ENCODE measurements at regions not wholly inside any gene's neighbourhood (a gene's known extent, or its start where the extent isn't known, plus 50 kb on each side); places are given as distances from the start of the nearest gene placed in this dataset.
"Not testable (repeated sequence)": the region's sequence is repeated elsewhere in the genome, so short reads cannot be mapped to it uniquely, and the experiment has no call there.

DNA sequence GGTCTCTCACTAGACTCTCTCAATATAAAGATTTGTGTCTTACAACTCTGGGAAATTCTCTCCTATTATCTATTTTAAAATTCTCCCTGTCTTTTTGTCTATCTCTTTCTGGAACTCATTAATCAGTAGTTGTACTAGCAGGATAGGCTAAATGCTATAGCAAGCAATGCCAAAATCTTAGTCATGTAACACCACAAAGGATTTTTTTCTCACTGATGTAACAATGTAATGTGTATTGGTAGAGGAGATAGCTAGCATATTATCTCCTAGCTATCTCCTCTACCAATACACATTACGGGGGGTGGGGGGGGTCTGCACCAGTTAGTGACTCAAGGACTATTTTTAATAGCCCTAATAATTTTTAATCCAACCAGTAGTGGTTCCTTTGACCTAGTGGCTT, 225.4 kb downstream of the KLHL28 start:
- DNase-seq (ENCODE audit: low read depth, low spot score), result no peak
- H3K4me3 ChIP-seq (ENCODE audit: low read length), result no peak overlapping the region

DNA sequence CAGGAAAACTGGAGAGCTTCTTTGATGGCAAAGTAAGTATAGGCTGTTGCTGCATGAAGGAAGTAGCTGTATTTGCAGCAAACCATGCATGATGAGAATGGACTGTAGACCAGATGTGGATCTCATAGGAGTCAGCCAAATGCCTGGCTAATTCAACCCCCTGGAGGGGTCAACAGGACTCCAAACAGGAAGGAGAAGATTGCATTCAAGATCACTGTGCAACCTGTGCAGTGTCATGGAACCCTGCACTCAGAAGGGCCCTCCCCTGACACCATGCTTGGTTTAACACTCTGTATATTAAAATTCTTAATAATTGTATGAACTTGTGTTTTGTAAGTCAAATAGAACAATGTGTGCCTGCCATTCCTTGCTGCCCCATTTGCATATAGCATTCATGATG, 225.1 kb upstream of the FSCB start:
- no peak overlapping the region for H3K4me3 ChIP-seq (ENCODE audit: low read length)
- DNase-seq (ENCODE audit: low read depth, low spot score), result no peak

DNA sequence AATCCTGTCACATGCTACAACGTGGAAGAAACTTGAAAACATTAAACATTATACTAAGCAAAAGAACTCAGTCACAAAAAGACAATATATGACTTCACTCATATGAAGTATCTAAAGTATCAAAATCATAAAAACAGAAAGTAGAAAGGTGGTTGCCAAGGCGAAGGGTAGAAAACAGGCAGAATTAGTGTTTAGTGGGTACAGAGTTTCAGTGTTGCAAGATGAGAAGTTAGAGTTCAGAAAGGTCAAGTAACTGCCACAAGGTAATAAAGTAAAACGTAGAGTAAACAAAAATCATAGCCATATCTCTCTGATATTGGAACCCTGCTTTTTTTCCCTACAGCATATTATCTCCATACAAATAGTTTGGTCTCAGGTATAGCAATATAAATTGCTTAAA, 223.8 kb upstream of the FSCB start:
- no peak overlapping the region for H3K4me3 ChIP-seq (ENCODE audit: low read length)
- DNase-seq (ENCODE audit: low read depth, low spot score), result no peak

GRCh38 chr14:44721395-44721794, 214.3 kb upstream of the FSCB start:
- H3K4me3 ChIP-seq (ENCODE audit: low read length); DNase-seq (ENCODE audit: low read depth, low spot score): not testable (repeated sequence)

- H3K4me3 ChIP-seq (ENCODE audit: low read length), result no peak overlapping the region
- DNase-seq (ENCODE audit: low read depth, low spot score), result no peak
Measured at GRCh38 chr14:44720707-44721106, 213.6 kb upstream of the FSCB start.

DNA sequence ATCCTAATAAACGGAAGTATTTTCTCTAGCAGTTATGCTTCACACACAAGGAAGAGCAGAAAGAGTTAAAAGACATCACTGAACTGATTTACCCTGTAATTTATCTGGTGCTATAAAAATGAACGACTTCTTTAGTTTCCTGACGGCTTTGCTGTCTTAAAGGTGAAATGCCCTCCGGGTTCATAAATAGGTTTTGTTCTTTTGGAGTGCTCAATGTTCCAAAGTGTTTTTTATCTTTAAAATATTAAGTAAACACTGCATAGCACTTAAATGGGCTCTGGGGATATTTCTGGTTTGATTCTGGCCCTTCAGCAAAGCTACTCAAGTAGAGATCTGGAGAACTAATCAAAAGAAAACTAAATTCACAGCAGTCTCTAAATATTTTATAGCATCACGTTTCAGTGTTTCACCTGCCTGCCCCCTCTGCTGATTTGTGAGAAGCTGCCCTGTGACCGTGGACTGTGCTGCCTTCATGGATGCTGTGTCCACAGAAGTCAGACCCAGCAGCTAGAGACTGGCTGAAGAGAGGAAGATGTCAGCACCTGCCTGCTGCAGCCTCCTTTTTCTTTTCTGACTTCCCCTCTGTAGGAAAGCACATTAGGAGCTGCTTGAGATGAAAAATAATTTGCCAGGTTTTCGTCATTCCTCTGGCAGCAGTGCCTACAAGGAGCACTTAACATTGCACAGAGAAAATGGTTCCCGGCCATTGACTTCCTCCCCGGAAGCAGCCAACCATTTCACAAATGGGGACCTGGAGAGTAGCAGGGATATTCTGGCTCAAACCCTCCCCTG, 205.1 kb upstream of the FSCB start:
- H3K4me3 ChIP-seq (ENCODE audit: low read length), result no peak overlapping the region
- no peak for DNase-seq (ENCODE audit: low read depth, low spot score)

- DNase-seq (ENCODE audit: low read depth, low spot score), result no peak
Measured at GRCh38 chr14:44701563-44702263, 194.6 kb upstream of the FSCB start.

DNA sequence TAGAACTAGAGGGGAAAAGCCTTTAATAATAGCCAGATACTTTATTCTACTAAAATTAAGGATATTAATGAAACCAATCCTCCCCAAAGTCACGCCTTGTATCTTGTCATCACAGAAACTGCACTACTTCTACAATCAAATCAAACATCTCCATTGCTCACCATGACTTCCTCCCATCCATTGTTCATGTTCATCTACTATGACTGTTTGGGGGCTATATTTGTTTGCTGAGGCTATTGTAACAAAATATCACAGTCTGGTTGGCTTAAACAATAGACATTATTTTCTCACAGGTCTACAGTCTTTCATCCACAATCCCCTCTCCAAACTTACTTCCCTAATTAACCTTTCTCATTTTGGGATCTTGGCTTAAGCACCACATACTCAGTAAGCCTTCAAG, 193.6 kb upstream of the FSCB start:
- H3K4me3 ChIP-seq (ENCODE audit: low read length), result no peak overlapping the region
- DNase-seq (ENCODE audit: low read depth, low spot score), result no peak

More at GRCh38 chr14:44701563-44702263, 194.6 kb upstream of the FSCB start:
- H3K4me3 ChIP-seq (ENCODE audit: low read length), result no peak overlapping the region

DNA sequence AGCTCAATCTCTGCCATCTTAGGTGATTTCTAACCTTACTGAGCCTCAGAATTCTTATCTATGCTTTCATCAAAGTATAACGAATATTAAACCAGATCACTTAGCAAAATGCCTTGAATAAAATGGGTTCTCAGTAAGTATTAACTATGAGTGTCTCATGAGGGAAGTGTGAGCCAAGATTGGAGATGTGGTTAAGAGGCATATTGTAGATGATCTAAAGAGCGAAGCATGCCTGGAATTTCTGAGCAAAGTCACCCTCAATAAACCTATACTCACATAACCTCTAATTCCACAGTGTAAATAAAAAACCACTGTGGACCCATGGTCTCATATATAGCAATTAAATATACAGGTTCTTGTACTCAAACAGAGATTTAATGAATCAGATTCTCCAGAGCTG, 193.1 kb upstream of the FSCB start:
- DNase-seq (ENCODE audit: low read depth, low spot score), result no peak

DNA sequence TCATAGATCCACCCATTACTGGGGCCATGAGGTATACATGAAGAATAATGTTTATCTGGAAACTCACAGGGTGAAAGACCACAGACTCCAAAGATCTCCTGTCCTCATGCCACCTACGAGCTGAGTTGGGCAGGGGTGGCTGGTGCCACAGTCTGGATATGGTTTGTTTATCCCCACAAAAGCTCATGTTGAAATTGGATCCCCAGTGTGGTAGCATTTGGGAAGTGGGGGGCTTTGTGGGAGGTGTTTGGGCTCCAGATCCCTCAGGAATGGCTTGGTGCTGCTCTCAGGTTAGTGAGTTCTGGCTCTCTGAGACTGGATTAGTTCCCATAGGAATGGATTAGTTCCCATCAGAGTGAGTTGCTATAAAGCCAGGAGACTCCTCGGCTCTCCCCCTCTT, 192.3 kb upstream of the FSCB start:
- no peak for DNase-seq (ENCODE audit: low read depth, low spot score)
- no peak overlapping the region for H3K4me3 ChIP-seq (ENCODE audit: low read length)

More for the DNA sequence above, 193.1 kb upstream of the FSCB start:
- H3K4me3 ChIP-seq (ENCODE audit: low read length), result no peak overlapping the region

DNA sequence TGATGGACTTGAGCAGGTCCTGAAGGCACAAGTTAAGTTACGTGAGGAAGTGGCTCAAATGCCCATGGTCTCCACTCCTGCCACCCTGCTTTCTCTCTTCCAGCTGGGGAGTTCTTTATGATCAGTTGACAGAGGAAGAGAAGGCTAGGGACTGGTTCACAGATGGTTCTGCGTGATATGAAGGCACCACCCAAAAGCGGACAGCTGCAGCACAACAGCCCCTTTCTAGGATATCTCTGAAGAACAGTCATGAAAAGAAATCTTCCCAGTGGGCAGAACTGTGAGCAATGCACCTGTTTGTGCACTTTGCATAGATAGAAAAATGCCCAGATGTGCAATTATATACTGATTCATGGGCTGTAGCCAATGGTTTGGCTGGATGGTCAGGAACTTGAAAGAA, 162.4 kb upstream of the FSCB start:
- DNase-seq (ENCODE audit: low read depth, low spot score), result no peak
- H3K4me3 ChIP-seq (ENCODE audit: low read length), result no peak overlapping the region

GRCh38 chr14:44663136-44663535, 156.1 kb upstream of the FSCB start:
- DNase-seq (ENCODE audit: low read depth, low spot score), result no peak
- no peak overlapping the region for H3K4me3 ChIP-seq (ENCODE audit: low read length)

- H3K4me3 ChIP-seq (ENCODE audit: low read length), result no peak overlapping the region
- DNase-seq (ENCODE audit: low read depth, low spot score), result no peak
Measured at GRCh38 chr14:44662250-44662891, 155.3 kb upstream of the FSCB start.

DNA sequence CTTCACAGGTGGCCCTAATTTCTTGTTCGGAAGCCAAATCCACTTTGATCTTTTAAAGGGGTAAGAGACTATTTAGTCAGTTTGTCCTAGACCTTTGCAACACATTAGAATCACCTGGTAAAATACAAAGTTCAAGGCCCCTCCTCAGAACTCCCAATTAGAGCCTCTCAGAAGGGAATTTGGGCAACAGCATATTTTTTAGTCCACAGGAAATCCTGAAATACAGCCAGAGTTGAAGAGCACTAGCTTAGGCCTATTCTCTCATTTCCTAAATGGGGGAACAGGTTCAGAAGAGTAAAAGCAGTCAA, 151.3 kb upstream of the FSCB start:
- DNase-seq (ENCODE audit: low read depth, low spot score), result no peak
- no peak overlapping the region for H3K4me3 ChIP-seq (ENCODE audit: low read length)

DNA sequence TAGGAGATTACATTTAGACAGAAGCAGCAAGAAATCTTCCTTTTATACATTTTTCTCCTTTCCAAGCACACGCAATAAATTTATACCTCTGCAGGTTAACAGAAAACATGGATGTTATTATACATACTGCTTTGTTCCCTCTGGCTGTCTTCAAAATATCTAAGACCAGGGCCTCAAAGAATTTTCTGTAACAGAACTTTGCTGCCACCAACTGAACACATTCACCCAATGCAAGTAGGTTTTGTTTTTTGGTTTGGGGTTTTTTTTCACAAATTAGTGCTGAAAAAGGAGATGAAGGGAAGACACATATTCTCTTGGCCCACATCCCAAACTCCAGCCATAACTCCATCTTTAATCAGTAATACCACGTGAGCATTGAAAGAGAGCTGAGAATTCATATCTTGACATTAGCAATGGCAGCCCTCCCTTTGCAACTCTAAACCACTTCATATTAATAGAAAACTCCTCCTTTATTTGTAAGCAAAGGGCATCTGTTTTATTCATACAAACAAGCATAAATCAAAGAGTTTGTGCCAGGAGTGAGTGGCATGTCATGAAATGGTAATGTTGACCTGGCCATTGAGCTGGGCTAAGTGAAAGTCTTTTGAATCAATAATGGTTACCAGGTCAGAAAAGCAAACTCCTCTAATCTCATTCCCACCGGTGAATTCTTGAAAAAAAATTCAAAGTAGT, 150.8 kb upstream of the FSCB start:
- no peak overlapping the region for H3K4me3 ChIP-seq (ENCODE audit: low read length)
- DNase-seq (ENCODE audit: low read depth, low spot score), result no peak

GRCh38 chr14:44657203-44657602, 150.1 kb upstream of the FSCB start:
- DNase-seq (ENCODE audit: low read depth, low spot score), result no peak
- no peak overlapping the region for H3K4me3 ChIP-seq (ENCODE audit: low read length)

- no peak for DNase-seq (ENCODE audit: low read depth, low spot score)
- H3K4me3 ChIP-seq (ENCODE audit: low read length), result no peak overlapping the region
Measured at GRCh38 chr14:44654591-44654990, 147.5 kb upstream of the FSCB start.

GRCh38 chr14:44653641-44654040, 146.6 kb upstream of the FSCB start:
- no peak for DNase-seq (ENCODE audit: low read depth, low spot score)
- no peak overlapping the region for H3K4me3 ChIP-seq (ENCODE audit: low read length)

GRCh38 chr14:44652640-44653039, 145.6 kb upstream of the FSCB start:
- no peak for DNase-seq (ENCODE audit: low read depth, low spot score)
- no peak overlapping the region for H3K4me3 ChIP-seq (ENCODE audit: low read length)

DNA sequence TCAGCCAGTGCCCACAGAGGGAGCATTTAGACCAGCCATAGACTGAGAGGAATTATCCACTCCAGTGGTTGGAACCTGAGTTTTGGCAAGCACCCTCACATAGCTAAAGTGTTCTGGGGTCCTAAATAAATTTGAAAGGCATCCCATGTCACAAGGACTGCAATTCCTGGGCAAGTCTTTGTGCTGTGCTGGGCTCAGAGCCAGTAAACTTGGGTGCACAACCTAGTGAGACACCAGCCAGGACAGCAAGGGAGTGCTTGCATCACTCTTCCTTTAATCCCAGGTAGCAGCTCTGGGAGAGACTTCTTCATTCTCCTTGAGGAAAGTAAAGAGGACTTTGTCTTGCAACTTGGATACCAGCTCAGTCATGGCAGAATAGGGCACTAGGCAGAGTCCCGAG, 142.0 kb upstream of the FSCB start:
- no peak overlapping the region for H3K4me3 ChIP-seq (ENCODE audit: low read length)
- DNase-seq (ENCODE audit: low read depth, low spot score), result no peak
